ENCODE measurements at regions not wholly inside any gene's neighbourhood (a gene's known extent, or its start where the extent isn't known, plus 50 kb on each side); places are given as distances from the start of the nearest gene placed in this dataset.

GRCh38 chr1:86224651-86225310, 68.2 kb upstream of the COL24A1 start:
- TF ChIP-seq, protein P1, sequence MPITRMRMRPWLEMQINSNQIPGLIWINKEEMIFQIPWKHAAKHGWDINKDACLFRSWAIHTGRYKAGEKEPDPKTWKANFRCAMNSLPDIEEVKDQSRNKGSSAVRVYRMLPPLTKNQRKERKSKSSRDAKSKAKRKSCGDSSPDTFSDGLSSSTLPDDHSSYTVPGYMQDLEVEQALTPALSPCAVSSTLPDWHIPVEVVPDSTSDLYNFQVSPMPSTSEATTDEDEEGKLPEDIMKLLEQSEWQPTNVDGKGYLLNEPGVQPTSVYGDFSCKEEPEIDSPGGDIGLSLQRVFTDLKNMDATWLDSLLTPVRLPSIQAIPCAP (CRISPR knock-in tag; IDR thresholded peaks at IDR 0.05; ENCODE audit: borderline replicate concordance) = no peak
- TF ChIP-seq ZFP1 (CRISPR knock-in tag; IDR thresholded peaks at IDR 0.05) = no peak
- TF ChIP-seq NFXL1 (CRISPR knock-in tag; IDR thresholded peaks at IDR 0.05) = no peak
- TF ChIP-seq PHF8 (IDR thresholded peaks at IDR 0.05; ENCODE audit: borderline replicate concordance, low read length) = no peak
- no peak for TF ChIP-seq CTBP1 (IDR thresholded peaks at IDR 0.05; ENCODE audit: borderline replicate concordance)
- TF ChIP-seq TEAD4 (IDR thresholded peaks at IDR 0.05; ENCODE audit: low read length) = no peak
- no peak for TF ChIP-seq TEAD4 (CRISPR knock-in tag; IDR thresholded peaks at IDR 0.05; ENCODE audit: borderline replicate concordance)
